ENCODE measurements at regions not wholly inside any gene's neighbourhood (a gene's known extent, or its start where the extent isn't known, plus 50 kb on each side); places are given as distances from the start of the nearest gene placed in this dataset.

DNA sequence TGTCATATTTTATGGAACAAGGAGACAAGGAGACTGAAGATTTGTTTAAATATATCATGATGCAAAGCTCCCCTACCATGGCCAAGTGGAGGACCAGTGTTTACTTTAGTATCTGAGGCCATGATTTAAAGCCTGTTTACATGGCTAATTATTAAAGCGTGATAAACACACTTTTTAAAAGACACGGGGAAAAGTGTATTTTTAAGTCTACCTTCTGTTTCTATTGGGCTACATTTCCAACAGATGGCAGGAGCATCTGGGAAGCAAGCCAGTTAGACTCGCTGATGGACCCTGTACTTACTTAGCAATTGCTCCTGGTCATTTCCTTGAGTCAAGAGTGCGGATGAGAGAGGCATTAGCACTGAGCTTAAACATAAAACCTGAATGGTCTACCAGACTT lies 480.3 kb upstream of the SEMA6A start:
- no peaks in the 10 kb centered on the region for H4K20me1 ChIP-seq (ENCODE audit: insufficient read depth, low read length)
- no peaks in the 10 kb centered on the region for H3K9me3 ChIP-seq (ENCODE audit: low read length)
- no peak for DNase-seq (ENCODE audit: low spot score)
- ChIA-PET CTCF (ENCODE audit: unreplicated experiment) (no interaction called here), POLR2A (no interaction called here)
- intact Hi-C loops (cut with micrococcal nuclease; ENCODE audit: unreplicated experiment) = no loop called here
- no peak for TF ChIP-seq CTCF (conservative IDR thresholded peaks at IDR 0.05; ENCODE audit: low read length)
- TF ChIP-seq EZH2phosphoT487 (IDR thresholded peaks at IDR 0.05; ENCODE audit: borderline replicate concordance, low read depth, low read length) = no peak
- H3K27ac ChIP-seq (ENCODE audit: low read depth, low read length, poor library complexity, severe bottlenecking) = no peak overlapping the region
- H3K36me3 ChIP-seq (ENCODE audit: insufficient read depth, low read length) = no peaks in the 10 kb centered on the region
- no peak overlapping the region for H3K4me3 ChIP-seq (ENCODE audit: low read depth, low read length, poor library complexity, severe bottlenecking)
- H3K9me2 ChIP-seq (ENCODE audit: insufficient read depth, low read length) = no peaks in the 10 kb centered on the region
- no peaks in the 10 kb centered on the region for H3K79me2 ChIP-seq (ENCODE audit: insufficient read depth, low read depth, low read length)
- H2AFZ ChIP-seq (ENCODE audit: low read length) = no peak overlapping the region
- H3K4me1 ChIP-seq (ENCODE audit: insufficient read depth, low read length, poor library complexity, severe bottlenecking) = no peaks in the 10 kb centered on the region
- BruUV-seq (replicated peaks) = no TSS peak
- no peak overlapping the region for H3K4me2 ChIP-seq (ENCODE audit: low read length)

DNA sequence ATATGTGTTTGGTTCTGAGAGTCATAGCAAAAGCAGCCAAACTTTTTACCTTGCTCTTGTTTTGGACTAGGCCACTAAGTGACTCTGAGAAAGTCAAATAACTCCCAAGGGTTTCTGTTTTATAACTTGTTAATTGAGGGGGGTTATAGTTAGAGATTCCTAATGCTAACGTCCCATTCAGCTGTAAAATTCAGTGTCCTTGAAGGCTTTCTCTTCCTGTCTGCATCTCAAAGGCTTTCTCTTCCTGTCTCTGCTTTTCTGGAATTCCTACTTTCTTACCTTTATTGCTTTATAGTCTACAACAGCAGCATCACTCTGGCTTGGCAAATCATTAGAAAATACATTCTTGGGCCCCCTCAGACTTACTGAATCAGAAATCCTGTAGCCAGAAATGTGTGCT lies 479.5 kb upstream of the SEMA6A start:
- H2AFZ ChIP-seq (ENCODE audit: low read length) = no peak overlapping the region
- no peaks in the 10 kb centered on the region for H3K79me2 ChIP-seq (ENCODE audit: insufficient read depth, low read depth, low read length)
- no peaks in the 10 kb centered on the region for H3K4me1 ChIP-seq (ENCODE audit: insufficient read depth, low read length, poor library complexity, severe bottlenecking)
- H3K4me2 ChIP-seq (ENCODE audit: low read length) = no peak overlapping the region
- TF ChIP-seq CTCF (conservative IDR thresholded peaks at IDR 0.05; ENCODE audit: low read length) (no peak), EZH2phosphoT487 (IDR thresholded peaks at IDR 0.05; ENCODE audit: borderline replicate concordance, low read depth, low read length) (no peak)
- no peaks in the 10 kb centered on the region for H3K9me3 ChIP-seq (ENCODE audit: low read length)
- no peaks in the 10 kb centered on the region for H4K20me1 ChIP-seq (ENCODE audit: insufficient read depth, low read length)
- no peak overlapping the region for H3K4me3 ChIP-seq (ENCODE audit: low read depth, low read length, poor library complexity, severe bottlenecking)
- ChIA-PET CTCF (ENCODE audit: unreplicated experiment) (no interaction called here), POLR2A (no interaction called here)
- no peak overlapping the region for H3K27ac ChIP-seq (ENCODE audit: low read depth, low read length, poor library complexity, severe bottlenecking)
- intact Hi-C loops (cut with micrococcal nuclease; ENCODE audit: unreplicated experiment) = no loop called here
- no peaks in the 10 kb centered on the region for H3K9me2 ChIP-seq (ENCODE audit: insufficient read depth, low read length)
- BruUV-seq (replicated peaks) = no TSS peak
- no peak for DNase-seq (ENCODE audit: low spot score)
- no peaks in the 10 kb centered on the region for H3K36me3 ChIP-seq (ENCODE audit: insufficient read depth, low read length)

GRCh38 chr5:117041926-117042595 lies 467.4 kb upstream of the SEMA6A start:
- Histone ChIP-seq H3K4me2 (ENCODE audit: low read length) (no peak overlapping the region), H2AFZ (ENCODE audit: low read length) (no peak overlapping the region), H3K79me2 (ENCODE audit: insufficient read depth, low read depth, low read length) (no peaks in the 10 kb centered on the region), H3K36me3 (ENCODE audit: insufficient read depth, low read length) (no peaks in the 10 kb centered on the region), H3K9me3 (ENCODE audit: low read length) (no peaks in the 10 kb centered on the region), H3K9me2 (ENCODE audit: insufficient read depth, low read length) (no peaks in the 10 kb centered on the region), H3K27ac (ENCODE audit: low read depth, low read length, poor library complexity, severe bottlenecking) (no peak overlapping the region), H4K20me1 (ENCODE audit: insufficient read depth, low read length) (no peaks in the 10 kb centered on the region), H3K4me1 (ENCODE audit: insufficient read depth, low read length, poor library complexity, severe bottlenecking) (no peaks in the 10 kb centered on the region), H3K4me3 (ENCODE audit: low read depth, low read length, poor library complexity, severe bottlenecking) (no peak overlapping the region)
- ChIA-PET POLR2A (interaction anchor here (0.7 kb wide), 1 partner anchor 1128 kb away, joined by 3 read pairs; no protein-coding TSS in a partner anchor), CTCF (ENCODE audit: unreplicated experiment) (no interaction called here)
- no peak for TF ChIP-seq CTCF (conservative IDR thresholded peaks at IDR 0.05; ENCODE audit: low read length)
- no peak for TF ChIP-seq EZH2phosphoT487 (IDR thresholded peaks at IDR 0.05; ENCODE audit: borderline replicate concordance, low read depth, low read length)
- DNase-seq (ENCODE audit: low spot score) = no peak
- intact Hi-C loops (cut with micrococcal nuclease; ENCODE audit: unreplicated experiment) = no loop called here
- no TSS peak for BruUV-seq (replicated peaks)
